Rectal smooth muscle tissue (tissue), 1 donor: ENCODE measurements at regions not wholly inside any gene's neighbourhood (a gene's known extent, or its start where the extent isn't known, plus 50 kb on each side); places are given as distances from the start of the nearest gene placed in this dataset.

ENCODE experiments used
- H3K27ac ChIP-seq: one replicate; pipeline ENCODE4 v1.7.0; 2013; ENCODE audit warnings: low read depth, low read length, inconsistent platforms
- H3K27me3 ChIP-seq: one replicate; pipeline ENCODE4 v1.7.0; 2013; ENCODE audit warnings: low read length; ENCODE audit not compliant: control insufficient read depth, insufficient read depth
- H3K36me3 ChIP-seq: one replicate; pipeline ENCODE4 v1.7.0; 2013; ENCODE audit warnings: low read length; ENCODE audit not compliant: control insufficient read depth, insufficient read depth
- H3K4me1 ChIP-seq: one replicate; pipeline ENCODE4 v1.7.0; 2013; ENCODE audit warnings: low read length; ENCODE audit not compliant: control insufficient read depth, insufficient read depth
- H3K4me3 ChIP-seq: one replicate; pipeline ENCODE4 v1.7.0; 2013; ENCODE audit warnings: low read length
- H3K9ac ChIP-seq: one replicate; pipeline ENCODE4 v1.7.0; 2013; ENCODE audit warnings: low read length

DNA sequence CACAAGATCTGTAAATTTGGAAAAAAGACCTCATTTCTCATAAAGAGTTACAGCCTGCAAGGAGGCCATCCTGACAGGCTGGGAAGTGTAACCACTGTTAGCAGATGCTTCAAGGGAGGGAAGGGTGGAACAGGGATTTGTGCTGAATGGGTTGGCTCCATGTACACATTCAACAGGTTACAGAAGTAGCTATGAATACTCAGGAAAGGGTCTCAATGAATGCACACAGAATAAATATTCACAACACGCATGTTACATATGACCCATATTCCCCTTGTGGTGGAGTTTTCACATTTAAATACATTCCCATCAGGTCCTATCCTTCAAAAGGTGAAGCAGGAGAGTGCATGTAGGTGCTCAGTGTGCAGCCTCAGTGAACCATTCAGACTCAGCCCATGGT, 316.4 kb upstream of the COBL start:
- Histone ChIP-seq H3K27ac (no peak overlapping the region), H3K36me3 (no peaks in the 10 kb centered on the region), H3K9ac (no peak overlapping the region), H3K4me1 (no peaks in the 10 kb centered on the region), H3K27me3 (no peaks in the 10 kb centered on the region), H3K4me3 (no peak overlapping the region)

DNA sequence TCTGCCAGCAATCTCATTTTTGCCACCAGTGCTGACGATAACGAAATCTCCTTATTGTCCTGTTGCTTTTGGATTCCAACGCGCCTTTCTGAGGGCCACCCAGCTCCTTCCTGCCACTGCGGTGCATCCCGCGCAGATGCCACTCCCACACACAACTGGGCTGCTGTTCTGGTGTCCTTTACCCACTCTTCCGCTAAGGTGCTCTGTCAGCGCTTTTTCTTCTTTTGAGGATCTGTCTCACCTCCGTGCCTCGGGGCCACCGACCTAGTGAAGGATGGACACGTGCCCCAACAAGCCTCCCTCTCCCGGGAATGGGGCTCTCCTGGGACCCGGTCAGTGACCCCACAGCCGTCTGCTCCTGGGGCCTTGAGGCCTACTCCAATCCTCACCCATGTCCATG, 314.3 kb upstream of the COBL start:
- Histone ChIP-seq H3K27me3 (no peaks in the 10 kb centered on the region), H3K36me3 (no peaks in the 10 kb centered on the region), H3K27ac (no peak overlapping the region), H3K4me3 (no peak overlapping the region), H3K4me1 (no peaks in the 10 kb centered on the region), H3K9ac (no peak overlapping the region)

- H3K4me1 ChIP-seq = no peaks in the 10 kb centered on the region
- H3K36me3 ChIP-seq = no peaks in the 10 kb centered on the region
- no peak overlapping the region for H3K9ac ChIP-seq
- no peaks in the 10 kb centered on the region for H3K27me3 ChIP-seq
- no peak overlapping the region for H3K27ac ChIP-seq
- H3K4me3 ChIP-seq = no peak overlapping the region
Observed at GRCh38 chr7:51629206-51629605, 312.6 kb upstream of the COBL start.

DNA sequence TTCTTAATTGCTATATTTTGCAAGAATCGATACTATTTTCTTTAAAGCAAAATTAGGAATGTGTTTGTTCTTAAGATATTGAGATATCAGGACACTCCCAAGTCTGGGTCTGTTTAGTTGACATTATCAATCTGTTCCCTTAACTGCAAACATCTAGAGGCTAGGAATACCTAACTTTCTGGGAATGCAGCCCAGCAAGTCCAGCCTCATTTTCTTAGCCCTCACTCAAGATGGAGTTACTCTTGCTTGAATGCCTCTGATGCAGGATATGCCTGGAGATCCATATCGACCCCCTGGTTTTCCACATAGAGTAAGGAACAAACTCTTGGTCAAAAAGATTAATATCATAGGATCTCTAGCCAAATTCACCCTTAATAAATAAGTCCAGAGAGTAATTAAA, 305.3 kb upstream of the COBL start:
- Histone ChIP-seq H3K36me3 (no peaks in the 10 kb centered on the region), H3K9ac (no peak overlapping the region), H3K27me3 (no peaks in the 10 kb centered on the region), H3K27ac (no peak overlapping the region), H3K4me3 (no peak overlapping the region), H3K4me1 (no peaks in the 10 kb centered on the region)

GRCh38 chr7:51620706-51621105, 304.1 kb upstream of the COBL start:
- Histone ChIP-seq H3K27ac (no peak overlapping the region), H3K4me3 (no peak overlapping the region), H3K9ac (no peak overlapping the region), H3K27me3 (no peaks in the 10 kb centered on the region), H3K36me3 (no peaks in the 10 kb centered on the region), H3K4me1 (no peaks in the 10 kb centered on the region)

DNA sequence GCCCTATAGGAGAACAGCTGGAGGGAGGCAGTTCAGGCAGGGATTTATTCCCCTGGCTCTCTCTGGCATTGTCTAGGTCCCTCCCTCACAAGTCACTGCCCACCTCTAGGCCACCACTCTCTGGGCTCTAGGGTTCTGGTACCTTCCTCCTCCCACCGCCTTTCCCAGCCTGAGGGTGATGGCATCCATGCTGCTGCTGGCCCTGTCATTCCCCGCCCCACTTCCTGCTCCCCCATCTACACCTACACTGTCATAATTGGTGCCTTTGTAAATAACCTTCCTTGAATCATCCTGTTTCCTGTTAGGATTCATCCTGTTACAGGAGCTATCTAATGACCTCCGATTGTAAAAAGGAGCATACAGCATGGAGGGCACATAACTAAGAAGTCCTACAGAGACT, 303.3 kb upstream of the COBL start:
- Histone ChIP-seq H3K4me1 (no peaks in the 10 kb centered on the region), H3K27me3 (no peaks in the 10 kb centered on the region), H3K4me3 (no peak overlapping the region), H3K9ac (no peak overlapping the region), H3K36me3 (no peaks in the 10 kb centered on the region), H3K27ac (no peak overlapping the region)

DNA sequence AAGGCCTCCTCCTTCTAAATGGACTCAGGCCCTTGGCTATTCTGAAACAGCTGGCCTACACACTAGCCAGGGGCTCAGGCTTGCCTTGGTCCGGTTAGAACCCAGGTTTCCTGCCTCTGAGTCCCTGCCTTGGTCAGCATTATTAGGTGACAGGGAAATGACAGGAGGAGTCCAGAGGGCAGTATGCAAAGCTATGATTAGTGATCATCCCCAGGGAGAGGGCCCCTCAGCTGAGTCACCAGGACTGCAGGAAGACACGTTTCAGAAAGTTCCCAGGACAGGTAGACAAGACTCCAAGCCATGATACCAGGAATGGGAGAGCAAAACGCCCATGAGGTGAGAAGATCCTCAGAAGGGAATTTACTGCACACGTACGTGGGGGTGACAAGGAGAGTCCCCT, 301.1 kb upstream of the COBL start:
- no peak overlapping the region for H3K9ac ChIP-seq
- H3K27ac ChIP-seq = no peak overlapping the region
- no peak overlapping the region for H3K4me3 ChIP-seq
- no peaks in the 10 kb centered on the region for H3K4me1 ChIP-seq
- no peaks in the 10 kb centered on the region for H3K36me3 ChIP-seq
- no peaks in the 10 kb centered on the region for H3K27me3 ChIP-seq

DNA sequence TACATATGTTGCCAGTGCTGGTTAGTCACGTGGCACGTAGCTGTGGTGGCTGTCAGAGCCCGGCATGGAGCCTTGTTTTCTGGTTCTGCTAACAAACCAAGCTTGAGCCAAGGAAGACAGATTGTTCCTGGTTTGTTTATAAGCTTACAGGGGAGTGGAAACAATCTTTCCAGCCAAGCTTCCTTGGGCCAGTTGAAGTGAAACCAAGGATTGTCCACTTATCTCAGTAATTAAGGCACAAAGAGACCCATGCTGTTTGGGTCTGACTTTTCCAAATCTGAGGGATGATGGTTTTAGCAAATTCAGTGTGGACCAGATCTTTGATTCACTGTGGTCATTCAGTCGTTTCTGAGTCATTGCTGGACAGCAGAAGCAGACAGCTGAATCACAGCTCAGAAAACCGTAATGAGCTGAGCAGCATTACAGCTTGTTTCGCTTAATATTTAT, 297.3 kb upstream of the COBL start:
- H3K36me3 ChIP-seq = no peaks in the 10 kb centered on the region
- no peak overlapping the region for H3K27ac ChIP-seq
- H3K4me3 ChIP-seq = no peak overlapping the region
- H3K4me1 ChIP-seq = no peaks in the 10 kb centered on the region
- H3K27me3 ChIP-seq = no peaks in the 10 kb centered on the region
- H3K9ac ChIP-seq = no peak overlapping the region

- H3K4me1 ChIP-seq = no peaks in the 10 kb centered on the region
- no peaks in the 10 kb centered on the region for H3K36me3 ChIP-seq
- H3K27me3 ChIP-seq = no peaks in the 10 kb centered on the region
- H3K4me3 ChIP-seq = no peak overlapping the region
- no peak overlapping the region for H3K9ac ChIP-seq
- H3K27ac ChIP-seq = no peak overlapping the region
Observed at GRCh38 chr7:51611937-51612336, 295.3 kb upstream of the COBL start.

GRCh38 chr7:51607447-51607846, 290.8 kb upstream of the COBL start:
- no peak overlapping the region for H3K27ac ChIP-seq
- H3K9ac ChIP-seq = no peak overlapping the region

DNA sequence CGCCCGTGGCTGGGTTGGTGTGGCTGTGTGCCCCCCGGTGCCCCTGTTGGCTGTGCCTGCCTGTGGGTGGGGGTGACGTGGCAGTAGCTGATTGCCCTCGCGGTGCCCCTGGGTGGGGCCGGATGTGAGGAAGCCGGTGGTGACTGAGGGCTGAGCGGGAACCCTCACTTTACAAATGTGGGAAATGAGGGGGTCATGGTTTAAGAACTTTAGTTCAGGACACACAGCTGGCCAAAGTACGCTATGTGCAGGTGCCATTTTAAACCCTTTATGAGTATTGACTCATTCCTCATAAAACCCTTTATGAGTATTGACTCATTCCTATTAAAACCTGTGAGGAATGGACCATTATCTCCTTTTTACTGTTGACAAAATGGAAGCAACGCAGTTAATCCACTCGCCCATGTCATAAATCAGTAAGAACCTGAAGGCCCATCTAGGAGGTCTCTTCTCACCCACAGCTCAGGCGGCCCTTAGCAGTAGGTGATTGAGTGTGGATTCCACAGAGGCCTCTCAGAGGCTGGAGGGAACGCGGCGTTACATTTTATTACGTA, 290.1 kb upstream of the COBL start:
- Histone ChIP-seq H3K36me3 (no peaks in the 10 kb centered on the region), H3K4me1 (no peaks in the 10 kb centered on the region), H3K9ac (no peak overlapping the region), H3K27me3 (no peaks in the 10 kb centered on the region), H3K4me3 (no peak overlapping the region), H3K27ac (no peak overlapping the region)

More at GRCh38 chr7:51607447-51607846, 290.8 kb upstream of the COBL start:
- no peak overlapping the region for H3K4me3 ChIP-seq
- no peaks in the 10 kb centered on the region for H3K4me1 ChIP-seq
- H3K36me3 ChIP-seq = no peaks in the 10 kb centered on the region
- H3K27me3 ChIP-seq = no peaks in the 10 kb centered on the region

GRCh38 chr7:51602376-51602775, 285.8 kb upstream of the COBL start:
- H3K9ac ChIP-seq = no peak overlapping the region
- H3K4me3 ChIP-seq = no peak overlapping the region
- no peak overlapping the region for H3K27ac ChIP-seq
- no peaks in the 10 kb centered on the region for H3K27me3 ChIP-seq
- H3K4me1 ChIP-seq = no peaks in the 10 kb centered on the region
- H3K36me3 ChIP-seq = no peaks in the 10 kb centered on the region

GRCh38 chr7:51601461-51601860, 284.9 kb upstream of the COBL start:
- Histone ChIP-seq H3K36me3 (no peaks in the 10 kb centered on the region), H3K27me3 (no peaks in the 10 kb centered on the region), H3K4me1 (no peaks in the 10 kb centered on the region), H3K9ac (no peak overlapping the region), H3K27ac (no peak overlapping the region), H3K4me3 (no peak overlapping the region)
